BLaER1 (cell line): ENCODE measurements at regions not wholly inside any gene's neighbourhood (a gene's known extent, or its start where the extent isn't known, plus 50 kb on each side); places are given as distances from the start of the nearest gene placed in this dataset.

Experiments
- H3K27ac ChIP-seq: shearing (Covaris generic); formaldehyde crosslinking; 2 replicates; pipeline ENCODE4 v1.8.1; 2022
- H3K27me3 ChIP-seq: shearing (Covaris generic); formaldehyde crosslinking; 2 replicates; pipeline ENCODE4 v1.8.1; 2022
- H3K36me3 ChIP-seq: shearing (Covaris generic); formaldehyde crosslinking; 2 replicates; pipeline ENCODE4 v1.8.1; 2022
- H3K4me1 ChIP-seq: shearing (Covaris generic); formaldehyde crosslinking; 2 replicates; pipeline ENCODE4 v1.8.1; 2022
- H3K4me2 ChIP-seq: shearing (Covaris generic); formaldehyde crosslinking; 2 replicates; pipeline ENCODE4 v1.8.1; 2022
- H3K4me3 ChIP-seq: shearing (Covaris generic); formaldehyde crosslinking; 2 replicates; pipeline ENCODE4 v1.8.1; 2022
- H3K9ac ChIP-seq: shearing (Covaris generic); formaldehyde crosslinking; 2 replicates; pipeline ENCODE4 v1.8.1; 2022
- H3K9me3 ChIP-seq: shearing (Covaris generic); formaldehyde crosslinking; 2 replicates; pipeline ENCODE4 v1.8.1; 2022
- H4K20me1 ChIP-seq: shearing (Covaris generic); formaldehyde crosslinking; 2 replicates; pipeline ENCODE4 v1.8.1; 2022
- Cebpa-rat ChIP-seq: shearing (Covaris generic); IDR thresholded peaks from 2 replicates; pipeline ENCODE4 v1.8.1; 2022

DNA sequence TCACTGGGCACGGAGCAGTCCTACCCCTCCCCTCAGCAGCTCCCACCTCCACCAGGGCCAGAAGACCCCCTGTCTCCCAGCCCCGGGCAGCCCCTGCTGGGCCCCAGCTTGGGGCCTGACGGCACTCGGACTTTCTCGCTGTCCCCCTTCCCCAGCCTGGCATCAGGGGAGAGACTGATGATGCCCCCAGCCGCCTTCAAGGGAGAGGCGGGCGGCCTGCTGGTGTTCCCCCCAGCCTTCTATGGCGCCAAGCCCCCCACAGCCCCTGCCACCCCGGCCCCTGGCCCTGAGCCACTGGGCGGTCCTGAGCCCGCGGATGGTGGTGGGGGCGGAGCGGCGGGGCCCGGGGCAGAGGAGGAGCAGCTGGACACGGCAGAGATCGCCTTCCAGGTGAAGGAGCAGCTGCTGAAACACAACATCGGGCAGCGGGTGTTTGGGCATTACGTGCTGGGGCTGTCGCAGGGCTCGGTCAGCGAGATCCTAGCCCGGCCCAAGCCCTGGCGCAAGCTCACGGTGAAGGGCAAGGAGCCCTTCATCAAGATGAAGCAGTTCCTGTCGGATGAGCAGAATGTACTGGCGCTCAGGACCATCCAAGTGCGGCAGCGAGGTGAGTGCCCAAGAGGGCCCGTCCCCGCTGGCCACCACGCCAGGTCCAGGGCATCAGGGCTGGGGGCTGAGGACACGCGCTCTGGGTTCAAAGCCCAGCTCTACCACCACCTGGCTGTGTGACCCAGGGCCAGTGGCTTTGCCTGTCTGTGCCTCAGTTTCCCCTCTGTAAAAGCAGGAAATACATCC lies 58.6 kb downstream of the PHETA1 start:
- peaks cover 22% of the 10 kb centered on the region for H3K9me3 ChIP-seq
- no peaks in the 10 kb centered on the region for H3K27me3 ChIP-seq
- H4K20me1 ChIP-seq, result no peaks in the 10 kb centered on the region
- no peak overlapping the region for H3K4me3 ChIP-seq
- H3K36me3 ChIP-seq, result no peaks in the 10 kb centered on the region
- TF ChIP-seq Cebpa-rat, result no peak
- peak overlapping the region; percentile 48; the same call in 1 of the 2 replicates for H3K9ac ChIP-seq
- H3K4me1 ChIP-seq, result peaks cover 35% of the 10 kb centered on the region
- peak overlapping the region; percentile 82 for H3K4me2 ChIP-seq
- H3K27ac ChIP-seq, result peak overlapping the region; percentile 53; the same call in 1 of the 2 replicates

GRCh38 chr12:111309584-111309983 lies 59.3 kb downstream of the PHETA1 start:
- peak overlapping the region; percentile 48; the same call in 1 of the 2 replicates for H3K9ac ChIP-seq
- H3K4me2 ChIP-seq, result peak overlapping the region; percentile 82
- peak overlapping the region; percentile 53; the same call in 1 of the 2 replicates for H3K27ac ChIP-seq
- peaks cover 35% of the 10 kb centered on the region for H3K4me1 ChIP-seq
- peaks cover 29% of the 10 kb centered on the region for H3K9me3 ChIP-seq
- no peak for TF ChIP-seq Cebpa-rat
- H4K20me1 ChIP-seq, result no peaks in the 10 kb centered on the region
- no peak overlapping the region for H3K4me3 ChIP-seq
- H3K36me3 ChIP-seq, result no peaks in the 10 kb centered on the region
- H3K27me3 ChIP-seq, result no peaks in the 10 kb centered on the region

DNA sequence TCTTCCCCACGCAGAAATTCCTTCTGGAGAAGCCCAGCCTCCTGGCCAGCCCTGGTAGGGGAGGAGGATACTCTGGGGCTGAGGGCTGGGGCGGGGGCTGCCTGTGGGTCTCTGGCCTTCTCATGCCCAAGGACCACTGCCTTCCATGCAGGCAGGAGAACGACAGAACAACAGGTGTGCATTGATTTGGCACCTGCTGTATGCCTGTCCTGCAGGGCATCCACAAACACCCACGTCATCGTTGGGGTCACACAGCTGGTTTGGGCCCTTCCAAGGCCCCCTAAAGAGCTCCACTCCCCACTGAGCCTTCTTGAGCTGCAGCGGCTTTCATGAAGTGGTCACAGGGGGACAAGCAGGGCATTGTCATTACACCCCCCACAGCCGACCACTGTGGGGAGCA lies 60.4 kb downstream of the PHETA1 start:
- no peaks in the 10 kb centered on the region for H4K20me1 ChIP-seq
- no peaks in the 10 kb centered on the region for H3K36me3 ChIP-seq
- H3K9ac ChIP-seq, result no peak overlapping the region
- no peak overlapping the region for H3K4me3 ChIP-seq
- peaks cover 40% of the 10 kb centered on the region for H3K9me3 ChIP-seq
- TF ChIP-seq Cebpa-rat, result no peak
- H3K4me1 ChIP-seq, result peaks cover 35% of the 10 kb centered on the region
- no peaks in the 10 kb centered on the region for H3K27me3 ChIP-seq
- H3K4me2 ChIP-seq, result peak overlapping the region; percentile 82; the same call in 1 of the 2 replicates
- no peak overlapping the region for H3K27ac ChIP-seq

DNA sequence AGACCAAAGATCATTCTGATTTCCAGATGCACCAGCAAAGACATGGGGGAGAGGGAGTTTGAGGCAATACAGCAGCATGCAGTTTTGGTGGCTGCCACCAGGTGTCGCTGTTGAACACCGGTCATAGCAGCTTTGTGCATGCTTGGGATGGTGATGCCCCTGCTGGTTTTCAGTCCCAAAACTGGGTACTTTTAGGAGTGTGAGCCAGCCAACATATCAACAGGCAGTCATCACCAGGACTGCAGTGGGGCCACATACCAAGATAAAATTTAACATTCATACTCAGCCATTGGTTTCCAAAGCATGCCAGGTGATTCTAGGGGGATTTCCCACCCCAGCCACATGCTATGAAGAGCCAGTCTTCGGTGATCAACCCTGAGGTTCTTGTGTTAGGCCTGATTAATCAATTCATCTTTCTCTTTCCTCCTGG lies 64.2 kb downstream of the PHETA1 start:
- H4K20me1 ChIP-seq, result no peaks in the 10 kb centered on the region
- no peaks in the 10 kb centered on the region for H3K36me3 ChIP-seq
- H3K4me3 ChIP-seq, result no peak overlapping the region; the same call in 1 of the 2 replicates
- no peak for TF ChIP-seq Cebpa-rat
- H3K27ac ChIP-seq, result no peak overlapping the region
- H3K4me2 ChIP-seq, result no peak overlapping the region
- no peaks in the 10 kb centered on the region for H3K27me3 ChIP-seq
- peaks cover 46% of the 10 kb centered on the region for H3K9me3 ChIP-seq
- H3K9ac ChIP-seq, result no peak overlapping the region
- H3K4me1 ChIP-seq, result peaks cover 14% of the 10 kb centered on the region

DNA sequence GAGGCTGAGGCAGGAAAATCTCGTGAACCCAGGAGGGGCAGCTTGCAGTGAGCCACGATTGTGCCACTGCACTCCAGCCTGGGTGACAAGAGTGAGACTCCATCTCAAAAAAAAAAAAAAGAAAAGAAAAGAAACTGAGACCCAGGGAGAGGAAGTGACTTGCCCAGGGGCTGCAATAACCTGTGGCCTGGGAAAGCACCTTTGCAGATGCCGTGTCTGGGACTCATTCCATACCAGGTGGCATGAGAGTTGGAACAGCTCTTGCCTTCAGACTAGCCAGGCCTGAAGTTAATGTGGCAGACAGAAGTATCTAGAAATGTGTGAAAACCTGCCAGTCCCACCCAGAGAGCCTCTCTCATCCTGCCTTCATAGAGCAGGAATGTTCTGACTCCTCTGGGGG lies 65.4 kb downstream of the PHETA1 start:
- H3K36me3 ChIP-seq, result no peaks in the 10 kb centered on the region
- peaks cover 46% of the 10 kb centered on the region for H3K9me3 ChIP-seq
- peaks cover 3% of the 10 kb centered on the region; the same call in 1 of the 2 replicates for H3K4me1 ChIP-seq
- H3K27ac ChIP-seq, result no peak overlapping the region
- H3K4me2 ChIP-seq, result no peak overlapping the region
- H3K9ac ChIP-seq, result no peak overlapping the region
- H4K20me1 ChIP-seq, result no peaks in the 10 kb centered on the region
- no peaks in the 10 kb centered on the region for H3K27me3 ChIP-seq
- no peak overlapping the region for H3K4me3 ChIP-seq
- no peak for TF ChIP-seq Cebpa-rat

DNA sequence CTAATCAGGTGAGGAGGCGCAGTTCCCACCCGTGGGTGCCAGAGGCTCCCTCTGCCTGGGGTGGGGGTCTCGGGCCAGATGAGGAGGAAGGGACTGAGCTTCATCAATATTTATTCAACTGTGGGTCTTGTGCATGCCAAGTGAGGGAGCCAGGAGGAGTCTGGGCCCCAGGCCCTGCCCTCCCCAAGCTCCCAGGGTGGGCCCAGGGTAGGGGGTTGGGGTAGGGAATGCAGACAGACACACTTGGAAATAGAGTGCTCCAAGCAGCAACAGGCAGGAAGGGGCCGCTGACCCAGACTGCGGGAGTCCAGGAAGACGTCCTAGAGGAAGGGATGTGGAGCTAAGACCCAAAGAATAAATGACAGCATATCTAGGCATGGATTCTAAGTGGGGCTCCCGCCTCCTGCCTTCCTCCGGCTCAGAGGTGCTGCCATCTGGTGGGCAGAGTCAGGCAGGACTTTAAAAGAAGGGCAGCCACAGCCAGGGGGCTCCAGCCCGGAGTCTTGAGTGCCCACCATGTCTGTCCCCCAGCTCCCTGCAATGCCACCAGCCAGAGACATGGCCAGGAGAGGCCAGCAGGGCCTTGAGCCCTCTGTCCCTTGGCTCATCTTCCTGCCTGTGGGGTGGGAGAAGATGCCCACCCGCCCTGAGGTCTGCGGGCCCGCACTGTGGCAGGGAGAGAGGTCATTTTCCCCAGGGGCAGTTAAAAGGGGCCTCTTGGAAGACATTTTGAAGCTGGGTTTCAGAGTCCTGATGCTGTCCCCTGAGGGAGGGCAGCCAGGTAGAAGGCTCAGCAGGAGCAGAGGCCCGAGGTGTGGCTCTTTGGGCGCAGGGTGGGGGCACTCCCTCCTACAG lies 70.1 kb downstream of the PHETA1 start:
- TF ChIP-seq Cebpa-rat, result no peak
- H3K27me3 ChIP-seq, result no peaks in the 10 kb centered on the region
- no peak overlapping the region for H3K27ac ChIP-seq
- no peak overlapping the region for H3K9ac ChIP-seq
- H3K4me3 ChIP-seq, result no peak overlapping the region
- no peak overlapping the region for H3K4me2 ChIP-seq
- H3K36me3 ChIP-seq, result no peaks in the 10 kb centered on the region
- H4K20me1 ChIP-seq, result no peaks in the 10 kb centered on the region
- H3K9me3 ChIP-seq, result peaks cover 10% of the 10 kb centered on the region
- peaks cover 7% of the 10 kb centered on the region; the same call in 1 of the 2 replicates for H3K4me1 ChIP-seq

GRCh38 chr12:111297703-111298426 lies 71.0 kb downstream of the PHETA1 start:
- Histone ChIP-seq H3K36me3 (no peaks in the 10 kb centered on the region), H4K20me1 (no peaks in the 10 kb centered on the region), H3K4me3 (no peak overlapping the region), H3K9ac (no peak overlapping the region), H3K9me3 (0 out of 2 replicates have a peak, but pooled peaks cover under 1% of the 10 kb centered on the region), H3K27ac (no peak overlapping the region), H3K4me1 (peaks cover 7% of the 10 kb centered on the region; the same call in 1 of the 2 replicates), H3K27me3 (no peaks in the 10 kb centered on the region), H3K4me2 (no peak overlapping the region)
- no peak for TF ChIP-seq Cebpa-rat

GRCh38 chr12:111296906-111297463 lies 71.9 kb downstream of the PHETA1 start:
- peaks cover 7% of the 10 kb centered on the region; the same call in 1 of the 2 replicates for H3K4me1 ChIP-seq
- H3K36me3 ChIP-seq, result no peaks in the 10 kb centered on the region
- H3K27me3 ChIP-seq, result no peaks in the 10 kb centered on the region
- H3K4me2 ChIP-seq, result no peak overlapping the region
- H4K20me1 ChIP-seq, result no peaks in the 10 kb centered on the region
- no peak overlapping the region for H3K9ac ChIP-seq
- no peak overlapping the region for H3K27ac ChIP-seq
- H3K4me3 ChIP-seq, result no peak overlapping the region
- no peak for TF ChIP-seq Cebpa-rat
- no peaks in the 10 kb centered on the region for H3K9me3 ChIP-seq

DNA sequence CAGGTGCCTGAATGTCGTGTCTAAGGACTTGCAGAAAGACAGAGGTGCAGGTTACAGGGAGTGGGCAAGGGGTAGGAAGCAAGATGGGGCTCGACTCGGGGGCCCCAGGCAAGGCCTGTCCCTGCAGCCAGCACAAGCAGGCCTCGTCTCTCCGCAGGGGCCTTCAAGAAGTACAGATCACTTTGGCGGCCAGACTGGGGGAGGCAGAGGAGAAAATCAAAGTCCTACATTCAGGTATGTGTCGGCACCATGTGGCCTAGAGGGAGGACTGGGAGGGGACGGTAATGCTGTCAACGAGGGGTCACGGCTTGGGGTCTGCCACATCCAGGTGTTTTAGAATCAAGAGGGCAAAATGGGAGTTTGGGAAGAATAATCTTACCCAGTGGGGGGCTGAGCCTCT lies 73.7 kb downstream of the PHETA1 start:
- Histone ChIP-seq H3K27ac (no peak overlapping the region), H3K4me1 (peaks cover 7% of the 10 kb centered on the region; the same call in 1 of the 2 replicates), H3K9me3 (no peaks in the 10 kb centered on the region), H3K36me3 (no peaks in the 10 kb centered on the region), H4K20me1 (no peaks in the 10 kb centered on the region), H3K4me3 (no peak overlapping the region), H3K27me3 (no peaks in the 10 kb centered on the region), H3K9ac (no peak overlapping the region), H3K4me2 (no peak overlapping the region)
- TF ChIP-seq Cebpa-rat, result no peak
